IPS-NIHi11 (cell line): ENCODE measurements at regions not wholly inside any gene's neighbourhood (a gene's known extent, or its start where the extent isn't known, plus 50 kb on each side); places are given as distances from the start of the nearest gene placed in this dataset.

ENCODE experiments used
- DNase-seq: peaks from one replicate; pipeline ENCODE4 v3.0.0; 2012; ENCODE audit warnings: mixed read lengths, low spot score

DNA sequence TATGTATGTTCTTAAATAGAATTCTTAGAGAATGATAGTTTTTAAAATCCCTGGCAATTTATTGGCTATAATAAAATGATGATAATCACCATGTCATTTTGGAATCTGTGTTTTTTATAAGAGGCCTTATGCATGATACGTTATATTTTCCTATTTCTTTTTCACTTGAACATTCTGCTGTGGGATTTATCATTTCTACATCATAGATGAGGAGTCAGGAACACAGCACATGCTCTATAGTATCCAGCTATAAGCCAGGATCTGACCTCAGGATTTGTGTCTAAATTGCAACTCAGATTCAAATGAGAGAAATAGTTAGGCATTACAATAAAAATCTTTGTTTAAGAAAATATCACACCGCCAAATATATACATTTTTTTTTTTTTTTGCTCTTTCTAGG, 928.0 kb downstream of the EFNB2 start:
- no peak for DNase-seq

DNA sequence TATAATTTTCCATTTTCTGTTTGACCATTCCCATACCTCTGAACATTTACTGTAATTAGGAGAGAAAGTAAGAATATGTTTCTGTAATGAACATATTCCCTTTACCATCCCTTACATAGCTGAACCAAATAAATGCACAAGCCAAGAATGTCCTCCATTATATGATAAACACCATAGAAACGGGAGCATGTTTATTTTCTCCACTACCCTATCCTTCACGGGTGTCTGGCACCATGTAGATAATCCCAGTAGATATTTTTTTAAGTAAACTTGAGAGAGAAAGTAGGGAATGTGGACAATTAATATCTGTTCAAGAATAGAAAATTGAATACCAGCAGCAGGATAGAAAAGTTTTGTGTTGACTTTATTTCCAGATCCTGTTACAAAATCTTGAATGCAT, 928.4 kb downstream of the EFNB2 start:
- no peak for DNase-seq

DNA sequence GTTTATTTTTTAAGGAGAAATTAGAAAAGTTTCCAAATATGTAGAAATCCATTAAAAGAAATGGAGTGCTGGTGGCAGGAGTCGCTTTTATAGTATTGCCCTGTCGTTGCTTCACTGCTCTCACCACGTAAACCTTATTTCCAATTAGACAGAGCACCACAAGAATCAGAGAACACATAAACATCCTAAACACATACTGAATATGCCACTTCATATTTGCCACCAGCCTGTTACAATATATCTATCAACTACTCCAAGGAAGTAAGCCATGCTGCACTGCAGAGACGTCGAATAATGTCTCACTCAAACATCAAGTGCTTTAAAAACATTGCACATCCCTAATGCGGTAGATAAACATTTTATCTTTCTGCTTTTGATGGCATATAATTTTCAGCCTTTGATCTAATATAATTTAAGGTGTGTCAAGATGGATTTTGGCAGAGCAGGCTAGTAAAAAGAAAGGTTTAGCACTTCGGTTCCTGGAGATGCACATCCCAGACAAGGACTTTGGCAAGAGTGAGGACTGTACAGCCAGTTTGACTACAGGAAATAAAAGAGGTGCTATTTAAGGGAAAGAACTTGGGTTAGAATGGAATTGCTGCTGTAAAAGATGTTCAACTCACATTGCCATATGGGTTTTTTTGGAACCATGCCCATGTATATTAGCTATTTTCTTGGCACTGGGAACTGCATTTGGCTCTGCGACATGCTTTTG, 932.3 kb downstream of the EFNB2 start:
- no peak for DNase-seq

DNA sequence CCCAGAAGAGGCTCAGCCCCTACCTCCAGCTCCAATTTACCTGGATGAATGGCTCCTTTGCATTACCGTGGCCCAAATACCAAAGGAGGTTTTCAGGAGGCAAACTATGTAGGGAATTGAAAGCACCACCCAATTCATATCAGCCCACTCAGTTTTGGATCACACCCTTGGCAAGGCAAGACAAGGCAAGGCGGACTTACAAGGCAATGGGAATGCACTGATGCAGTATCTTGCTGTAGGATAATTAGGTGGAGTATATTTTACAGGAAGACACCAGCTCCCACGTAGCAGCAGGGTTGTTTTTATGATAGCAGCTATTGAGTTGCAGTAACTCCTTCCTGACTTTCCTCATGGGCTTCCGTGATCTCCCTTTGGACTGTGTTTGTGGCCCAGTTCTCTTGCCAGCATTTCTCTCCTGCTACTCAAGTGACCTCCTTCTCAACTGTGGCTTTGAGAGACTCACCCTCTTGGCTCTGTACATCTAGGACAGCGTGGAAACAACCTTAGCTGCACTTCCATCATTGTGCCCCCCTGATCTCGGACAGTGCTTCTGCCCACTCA, 935.9 kb downstream of the EFNB2 start:
- no peak for DNase-seq

DNA sequence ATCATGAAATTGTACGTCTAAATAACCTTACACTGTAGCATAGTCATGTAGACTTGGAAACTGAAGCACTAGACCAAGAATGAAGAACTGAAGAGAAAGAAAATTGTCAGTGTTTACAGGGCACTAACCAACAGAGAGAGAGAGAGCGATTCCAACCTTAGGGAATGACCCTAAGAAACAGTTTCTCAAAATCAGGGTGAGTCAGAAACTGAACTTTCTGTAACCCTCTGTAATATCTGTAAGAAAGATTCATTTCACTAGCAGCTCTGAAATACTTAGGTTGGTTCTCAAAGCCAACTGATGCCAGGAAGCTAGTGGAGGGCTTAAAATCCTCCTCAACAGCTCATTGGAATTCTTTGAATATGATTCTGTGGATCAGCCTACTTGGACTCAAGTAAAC, 936.9 kb downstream of the EFNB2 start:
- DNase-seq: no peak

DNA sequence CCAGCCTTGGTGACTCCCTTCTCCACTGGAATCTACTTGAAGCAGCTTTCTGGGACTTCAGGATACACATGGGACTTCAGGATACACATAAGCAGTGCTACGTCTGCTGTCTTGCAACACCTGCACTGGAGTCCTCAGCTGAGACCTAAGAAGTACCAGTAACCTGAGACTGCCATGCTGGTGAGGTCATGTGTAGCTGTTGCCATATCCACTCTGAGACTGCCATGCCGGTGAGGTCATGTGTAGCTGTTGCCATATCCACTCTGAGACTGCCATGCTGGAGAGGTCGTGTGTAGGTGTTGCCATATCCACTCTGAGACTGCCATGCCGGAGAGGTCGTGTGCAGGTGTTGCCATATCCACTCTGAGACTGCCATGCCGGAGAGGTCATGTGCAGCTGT, 937.9 kb downstream of the EFNB2 start:
- no peak for DNase-seq

DNA sequence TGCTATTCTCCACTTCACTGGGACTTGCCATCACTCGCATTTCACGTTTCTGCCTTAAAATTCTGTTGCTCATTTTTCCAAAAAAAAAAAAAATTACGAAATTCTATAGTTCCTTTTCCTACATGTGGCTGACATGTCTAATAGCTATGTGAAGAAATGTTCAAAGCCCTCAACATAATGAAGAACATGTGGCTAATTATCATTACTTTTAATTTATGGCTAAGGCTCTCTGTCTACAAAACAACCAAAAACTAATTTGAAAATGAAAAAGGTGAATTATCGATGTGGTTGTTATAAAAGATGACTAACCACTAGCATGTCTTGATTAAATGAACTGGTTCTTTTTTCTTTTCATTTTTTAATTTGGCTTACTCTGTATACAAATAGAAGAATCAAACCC, 940.0 kb downstream of the EFNB2 start:
- DNase-seq: no peak

DNA sequence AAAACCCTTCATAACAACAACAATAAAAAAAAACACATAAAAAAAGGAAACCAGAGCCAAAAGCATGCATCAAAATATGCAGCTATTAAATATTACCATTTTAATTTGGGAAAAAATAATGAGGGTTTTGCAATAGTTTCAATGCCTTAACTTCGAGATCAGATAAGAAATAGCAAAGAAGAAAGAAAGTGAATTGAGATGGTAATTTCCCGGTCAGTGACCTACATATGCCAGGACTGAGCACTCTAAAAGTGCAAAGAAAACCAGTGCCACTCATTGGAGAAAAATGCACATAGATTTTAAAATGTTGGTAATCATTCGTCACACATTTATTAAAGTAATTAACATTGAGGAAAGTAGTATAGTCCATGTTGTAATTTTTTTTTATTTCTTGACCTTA, 944.2 kb downstream of the EFNB2 start:
- DNase-seq: no peak

DNA sequence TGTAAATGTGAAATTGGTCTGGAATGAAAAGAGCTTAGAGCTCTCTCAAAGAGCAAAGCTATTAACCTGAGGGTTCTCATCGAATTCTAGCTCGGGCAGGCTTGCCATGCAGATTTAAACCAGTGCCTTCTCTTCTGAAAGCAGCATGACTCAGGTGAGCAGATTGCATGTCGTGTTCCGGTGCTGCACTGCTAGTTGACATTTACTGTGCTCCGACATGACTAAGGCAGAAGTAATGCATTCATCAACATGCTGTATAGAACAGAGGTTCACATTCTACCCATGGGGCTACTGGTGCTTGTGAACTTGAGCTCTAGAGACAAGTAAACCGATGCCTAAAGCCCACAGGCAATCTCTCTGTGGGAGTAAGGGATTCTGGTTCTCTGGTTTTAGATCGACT, 947.7 kb downstream of the EFNB2 start:
- DNase-seq: no peak

DNA sequence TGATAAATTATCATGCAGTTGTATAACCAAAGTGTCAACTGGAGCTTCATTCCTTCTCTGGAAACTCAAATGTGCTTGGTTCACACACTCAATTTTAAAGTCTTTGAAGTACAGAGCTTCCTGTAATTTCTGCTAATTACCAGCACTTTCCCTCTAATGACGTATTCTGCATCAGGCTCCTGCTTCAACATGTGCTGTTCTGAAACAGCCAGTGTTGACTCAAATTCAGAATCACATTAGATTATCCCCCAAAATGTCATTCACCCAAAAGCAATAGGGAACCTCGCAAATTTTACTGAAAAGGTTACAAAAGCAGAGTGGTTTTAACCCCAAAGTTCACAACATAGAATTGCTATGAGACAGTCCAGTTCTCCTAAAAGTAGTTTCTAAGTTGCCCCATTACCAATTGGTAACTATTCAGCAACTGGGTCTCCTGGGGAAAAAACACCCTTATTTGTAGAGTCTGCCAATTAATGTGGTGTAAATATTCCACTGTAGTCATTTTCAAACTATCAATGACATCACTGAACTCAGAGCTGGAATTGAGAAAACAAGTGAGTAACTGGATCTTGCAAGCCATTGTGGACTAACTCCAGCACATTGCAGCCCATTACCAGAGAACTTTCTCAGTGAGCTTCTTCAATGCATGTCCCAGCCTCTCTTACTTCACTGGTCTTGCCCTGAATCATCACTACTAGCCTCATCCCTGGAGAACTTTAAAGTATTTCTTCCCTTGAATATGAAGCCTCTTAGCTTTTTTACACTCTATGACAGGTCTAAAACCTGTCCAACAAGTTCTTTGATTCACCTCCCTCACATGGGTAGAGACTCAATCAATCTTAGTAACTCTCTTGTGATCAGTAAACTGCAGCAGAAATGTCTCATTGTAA, 955.4 kb downstream of the EFNB2 start:
- no peak for DNase-seq

DNA sequence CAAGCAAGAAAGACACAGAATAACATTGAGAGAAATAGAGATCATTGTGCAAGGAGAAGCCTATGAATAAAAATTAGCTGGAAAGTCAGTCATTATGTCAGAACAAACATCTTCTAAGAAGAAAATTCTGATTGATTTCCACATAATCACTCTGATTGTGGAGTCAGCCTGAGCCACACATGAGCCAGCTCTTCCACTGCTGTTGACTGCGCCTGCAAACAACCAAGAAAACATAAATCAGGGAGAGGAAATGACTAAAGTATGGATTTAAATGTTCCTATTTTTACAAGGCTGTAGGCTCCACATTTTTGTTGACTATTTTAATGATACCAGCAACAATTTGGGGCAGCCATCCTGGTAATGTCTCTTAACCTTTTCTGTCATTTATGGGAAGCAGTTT, 962.3 kb downstream of the EFNB2 start:
- DNase-seq: no peak

DNA sequence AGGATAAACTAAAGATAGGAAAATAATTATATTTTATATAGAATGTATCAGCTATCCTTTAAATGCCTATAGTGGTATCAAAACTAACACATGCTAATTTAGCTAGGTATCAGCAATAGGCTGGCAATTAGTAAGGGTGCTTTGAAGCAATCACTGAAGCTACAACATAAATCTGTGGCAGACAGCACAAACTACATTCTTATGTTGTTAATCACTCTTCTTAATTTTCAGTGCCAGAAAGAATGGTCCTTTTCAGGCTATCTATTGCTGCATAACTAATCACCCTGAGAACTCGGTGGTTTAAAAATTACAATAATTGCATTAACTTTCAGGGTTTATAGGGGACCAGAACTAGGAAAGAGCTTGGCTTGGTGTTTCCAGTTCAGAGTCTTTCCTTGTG, 963.1 kb downstream of the EFNB2 start:
- no peak for DNase-seq

DNA sequence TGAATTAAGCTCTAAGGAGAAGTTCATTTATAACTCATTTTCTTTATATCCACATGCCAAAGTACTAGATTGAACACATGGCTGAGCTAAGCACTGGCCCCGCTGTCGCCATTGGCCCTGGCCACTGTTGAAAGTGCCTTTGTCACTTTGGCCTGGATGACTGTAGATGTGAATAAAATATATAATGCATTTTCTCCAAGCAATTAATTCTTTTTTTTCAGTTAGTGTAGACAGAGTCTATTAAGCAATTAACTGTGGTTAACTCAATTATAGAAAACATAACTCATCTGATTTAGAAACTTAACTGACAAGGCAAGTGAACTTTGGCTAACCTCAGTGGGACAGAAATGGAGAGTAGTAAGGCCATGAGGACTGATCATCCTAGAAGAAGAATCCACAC, 965.6 kb downstream of the EFNB2 start:
- no peak for DNase-seq

DNA sequence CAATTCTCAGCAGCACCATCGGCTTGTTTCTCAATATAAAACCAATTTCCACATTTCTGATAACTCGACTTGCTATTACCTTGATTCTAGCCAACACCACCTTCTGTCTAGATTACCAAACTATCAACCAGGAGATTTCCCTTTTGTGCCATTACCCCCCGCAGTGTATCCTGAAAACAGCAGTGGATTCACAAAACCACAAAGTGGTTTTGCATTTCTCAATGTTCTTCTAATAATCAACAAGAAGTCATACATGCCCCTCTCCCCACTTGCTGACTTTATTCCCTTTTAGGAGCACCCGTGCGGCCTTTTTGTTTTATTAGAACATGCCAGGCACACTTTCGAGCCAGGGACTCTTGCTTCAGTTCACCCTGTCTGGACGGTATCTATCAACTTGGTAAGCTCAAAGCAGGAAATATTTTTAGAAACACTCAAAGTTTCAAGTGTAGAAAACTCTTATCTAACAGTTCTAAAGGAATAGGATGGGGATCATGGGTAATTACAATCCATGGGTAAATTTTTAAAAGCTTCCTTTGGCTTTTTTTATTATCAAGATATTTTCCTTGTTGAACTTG, 967.4 kb downstream of the EFNB2 start:
- no peak for DNase-seq

DNA sequence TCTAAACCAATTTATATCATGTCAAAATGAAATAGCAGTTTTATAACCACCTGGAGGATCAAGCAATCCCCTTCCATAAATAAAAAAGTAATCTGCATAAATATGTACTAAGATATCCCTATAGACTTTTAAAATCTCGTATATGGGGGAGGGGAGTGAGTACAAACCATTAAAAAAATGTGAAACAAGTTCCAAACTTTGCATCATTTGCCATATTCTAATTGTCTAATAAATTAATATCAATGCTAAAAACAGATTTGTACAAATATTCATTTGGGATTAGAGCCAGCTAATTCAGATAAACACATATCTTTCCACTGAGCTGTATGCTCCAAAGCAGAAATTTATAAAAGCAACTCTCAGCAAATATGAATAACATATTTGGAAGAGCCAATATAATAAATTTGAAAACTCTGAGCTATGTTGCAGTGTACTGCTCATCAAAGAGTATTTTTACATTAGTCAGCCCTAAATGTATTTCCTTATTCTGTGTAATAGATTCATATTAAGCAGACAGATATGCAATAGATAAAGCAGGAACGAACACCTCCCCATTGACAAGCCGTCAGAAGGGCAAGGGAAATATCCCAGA, 970.2 kb downstream of the EFNB2 start:
- no peak for DNase-seq

DNA sequence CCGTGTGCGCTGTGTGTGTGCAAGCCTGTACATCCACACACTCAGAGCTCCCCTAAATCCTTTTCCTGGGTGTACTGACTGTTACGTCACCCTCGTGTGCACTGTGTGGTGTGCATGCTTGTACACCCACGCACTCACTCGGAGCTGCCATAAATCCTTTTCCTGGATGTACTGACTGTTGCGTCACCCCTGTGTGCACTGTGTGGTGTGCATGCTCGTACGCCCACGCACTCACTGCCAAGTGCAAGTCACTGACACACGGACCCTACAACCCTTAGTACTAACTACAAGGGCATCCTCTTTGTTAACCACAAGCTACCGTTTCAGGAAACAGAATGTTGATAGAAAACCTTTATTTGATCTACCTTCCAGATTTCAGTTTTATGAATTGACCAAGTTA, 983.4 kb downstream of the EFNB2 start:
- no peak for DNase-seq

DNA sequence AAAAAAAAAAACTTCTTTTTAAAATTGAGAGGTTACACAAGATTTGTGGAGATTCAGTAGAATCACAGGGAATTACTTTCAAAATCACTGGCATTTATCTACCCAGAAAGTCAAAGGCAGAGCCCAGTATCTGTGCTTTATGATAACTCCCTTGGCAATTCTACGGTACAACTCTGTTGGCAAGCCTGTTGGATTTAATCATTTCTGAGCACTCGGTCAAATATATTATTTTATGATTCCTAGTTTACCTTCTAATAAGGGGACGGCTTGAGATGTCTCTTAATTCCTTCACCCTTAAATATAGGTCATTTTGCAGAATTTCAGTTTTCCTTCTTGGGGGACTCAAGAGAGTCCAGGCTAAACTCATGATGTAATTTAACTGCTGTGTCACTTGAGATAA, 987.6 kb downstream of the EFNB2 start:
- no peak for DNase-seq

DNA sequence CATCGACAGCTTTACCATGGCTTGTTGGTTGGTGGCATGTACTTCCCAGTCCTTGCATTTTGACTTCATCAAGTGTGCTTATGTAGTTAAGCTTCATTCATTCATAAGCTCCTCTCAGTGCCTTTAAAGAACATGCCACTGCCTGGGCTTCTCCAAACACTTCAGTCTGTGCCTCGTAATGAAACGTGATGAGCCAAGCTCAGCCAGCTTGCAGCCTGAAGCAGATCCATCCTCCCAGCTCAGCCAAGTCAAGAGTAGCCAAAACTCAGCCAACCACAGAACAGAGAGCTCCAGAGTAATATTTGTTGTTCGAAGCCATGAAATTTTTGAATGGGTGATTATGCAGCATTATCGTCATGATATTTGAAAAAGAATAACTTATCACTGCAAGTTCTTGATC, 989.7 kb downstream of the EFNB2 start:
- DNase-seq: no peak

DNA sequence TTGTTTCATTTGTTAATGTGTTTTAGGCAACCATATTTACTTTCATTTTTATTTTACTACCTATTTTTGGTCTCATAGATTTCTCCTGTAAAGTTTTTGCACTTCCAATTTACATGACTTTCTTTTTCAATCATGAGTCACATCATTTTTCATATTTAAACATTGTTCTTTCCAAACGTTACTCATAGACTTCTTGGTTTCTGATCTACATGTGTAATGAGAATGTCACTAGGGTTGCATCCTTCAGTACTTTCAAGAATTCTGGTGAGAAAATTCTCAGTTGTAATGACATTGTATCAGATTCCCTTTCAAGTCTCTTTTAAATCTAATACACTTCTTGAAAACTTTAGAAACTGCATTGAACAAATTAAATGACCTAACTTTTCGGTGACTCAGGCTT, 991.7 kb downstream of the EFNB2 start:
- DNase-seq: no peak

DNA sequence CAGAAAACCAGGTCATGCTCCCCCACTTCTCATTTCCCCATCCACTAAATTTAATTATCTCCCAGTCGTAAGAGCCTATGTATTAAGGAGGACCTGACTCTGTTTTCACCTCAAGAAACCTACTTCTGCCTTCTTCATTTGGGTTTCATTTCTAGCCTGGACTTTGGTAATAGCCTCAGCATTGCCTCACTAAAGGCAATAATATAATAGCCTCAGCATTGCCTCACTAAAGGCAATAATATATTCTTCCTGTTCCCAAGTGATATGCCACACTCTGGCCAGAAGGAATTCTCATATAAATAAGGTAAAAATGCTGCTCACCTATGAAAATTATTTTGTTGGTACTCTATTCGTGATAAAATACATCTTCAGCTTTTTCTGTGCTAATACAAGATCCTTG, 993.9 kb downstream of the EFNB2 start:
- no peak for DNase-seq

DNA sequence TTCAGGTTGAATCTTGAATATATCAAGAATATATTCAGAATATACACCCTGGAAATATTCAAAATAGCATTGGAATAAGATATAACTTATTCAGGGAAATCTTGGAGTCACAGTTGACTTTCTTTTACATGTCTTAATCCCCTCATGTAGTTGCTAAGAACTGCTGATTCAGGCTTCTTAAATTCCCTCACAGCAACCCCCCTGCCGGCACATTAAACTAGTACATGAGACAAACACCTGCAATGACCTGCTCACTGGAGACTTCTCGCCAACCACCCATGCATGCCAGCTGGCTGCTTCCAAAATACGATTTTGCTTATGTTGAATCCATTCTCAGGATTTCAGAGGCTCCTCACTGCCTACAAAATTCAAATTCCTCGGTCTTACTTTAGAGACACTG, 997.1 kb downstream of the EFNB2 start:
- DNase-seq: peak; percentile 14

DNA sequence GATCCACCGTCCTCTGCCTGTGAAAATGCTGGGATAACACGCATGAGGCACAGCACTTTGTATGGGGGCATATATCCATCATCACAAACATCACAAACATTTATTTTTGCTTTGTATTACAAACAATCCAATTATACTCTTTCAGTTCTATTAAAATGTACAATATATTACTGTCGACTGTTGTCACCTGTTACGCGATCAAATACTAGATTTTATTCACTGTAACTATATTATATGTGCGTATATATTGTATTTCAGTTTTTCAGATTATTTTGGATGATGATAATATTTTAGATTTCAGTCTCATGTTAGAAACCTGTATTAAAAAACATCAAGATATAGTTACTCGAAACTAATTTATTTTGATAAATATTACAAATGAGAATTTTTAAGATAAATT, 998.3 kb downstream of the EFNB2 start:
- DNase-seq: no peak

DNA sequence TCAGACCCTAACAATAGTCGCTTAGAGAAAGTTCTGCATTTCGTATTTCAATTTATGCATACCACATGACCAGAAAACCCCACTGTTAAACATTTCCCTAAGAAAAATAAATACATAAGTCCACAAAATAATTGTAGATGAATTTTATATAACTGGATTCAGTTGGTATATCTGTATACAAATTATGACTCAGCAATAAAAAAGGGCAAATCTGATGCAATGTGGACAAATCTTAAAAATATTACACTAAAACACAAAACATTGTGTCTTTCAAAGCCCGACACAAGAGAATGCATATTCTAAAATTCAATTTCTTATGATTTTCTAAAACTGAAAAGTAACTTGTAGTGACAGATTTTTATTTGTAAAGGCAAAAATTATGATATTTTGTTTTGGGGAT, 1005.0 kb downstream of the EFNB2 start:
- no peak for DNase-seq
